ENCODE measurements at regions not wholly inside any gene's neighbourhood (a gene's known extent, or its start where the extent isn't known, plus 50 kb on each side); places are given as distances from the start of the nearest gene placed in this dataset.

DNA sequence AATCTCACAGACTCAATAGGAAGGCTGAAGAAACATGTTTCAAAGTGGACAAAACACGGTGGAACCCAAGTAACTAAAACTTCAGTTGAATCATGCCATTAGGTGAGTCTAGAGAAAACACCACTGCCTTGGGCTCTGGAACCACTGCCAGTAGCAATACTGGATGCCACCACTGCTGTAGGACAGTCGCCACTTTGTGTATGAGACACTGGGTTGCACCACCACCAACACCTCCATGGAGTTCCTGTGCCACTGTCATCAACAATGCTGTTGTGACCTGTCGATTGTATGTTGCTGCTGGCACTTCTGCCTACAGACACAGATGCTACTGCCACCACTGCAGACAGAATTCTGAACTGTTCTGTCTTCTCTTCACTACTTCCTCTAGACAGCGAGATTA is 686.7 kb downstream of the METTL4 start:
- no peak for DNase-seq

DNA sequence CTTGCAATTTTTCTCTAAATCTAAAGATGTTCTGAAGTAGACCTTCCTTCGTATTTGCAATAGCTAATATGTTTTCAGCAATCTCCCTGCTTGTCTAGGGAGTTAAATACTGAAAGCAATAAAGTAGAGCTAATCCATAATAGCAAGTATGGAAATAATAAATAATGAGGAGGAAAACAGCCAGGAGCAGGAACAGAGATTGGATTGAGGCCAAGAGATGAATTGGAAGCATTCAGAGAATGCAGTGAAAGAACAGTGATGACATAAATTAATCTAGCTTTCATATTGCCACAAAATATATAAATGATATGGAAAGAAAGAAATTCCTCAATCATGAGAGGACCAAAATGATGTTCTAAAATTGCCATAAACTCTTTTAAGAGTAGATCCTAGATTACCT is 679.7 kb downstream of the METTL4 start:
- no peak for DNase-seq

DNA sequence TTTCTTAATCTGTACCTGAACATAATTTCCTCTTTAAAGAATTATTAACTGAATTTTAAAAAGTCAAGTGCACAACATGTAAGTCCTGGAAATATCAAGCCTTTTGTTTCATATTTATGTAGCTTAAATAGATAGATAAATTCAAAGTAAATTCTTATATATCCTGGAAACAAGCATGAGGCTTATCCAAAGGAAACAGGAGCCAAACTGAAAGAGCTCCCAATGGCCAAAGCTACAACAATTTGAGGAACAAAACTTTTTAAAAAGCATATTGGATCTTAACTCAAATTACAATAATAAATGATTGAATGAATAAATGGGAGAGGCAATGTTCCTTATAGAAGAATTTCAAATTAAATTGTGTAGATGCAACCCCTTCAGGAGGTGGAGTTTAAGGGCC is 679.1 kb downstream of the METTL4 start:
- DNase-seq, result no peak

DNA sequence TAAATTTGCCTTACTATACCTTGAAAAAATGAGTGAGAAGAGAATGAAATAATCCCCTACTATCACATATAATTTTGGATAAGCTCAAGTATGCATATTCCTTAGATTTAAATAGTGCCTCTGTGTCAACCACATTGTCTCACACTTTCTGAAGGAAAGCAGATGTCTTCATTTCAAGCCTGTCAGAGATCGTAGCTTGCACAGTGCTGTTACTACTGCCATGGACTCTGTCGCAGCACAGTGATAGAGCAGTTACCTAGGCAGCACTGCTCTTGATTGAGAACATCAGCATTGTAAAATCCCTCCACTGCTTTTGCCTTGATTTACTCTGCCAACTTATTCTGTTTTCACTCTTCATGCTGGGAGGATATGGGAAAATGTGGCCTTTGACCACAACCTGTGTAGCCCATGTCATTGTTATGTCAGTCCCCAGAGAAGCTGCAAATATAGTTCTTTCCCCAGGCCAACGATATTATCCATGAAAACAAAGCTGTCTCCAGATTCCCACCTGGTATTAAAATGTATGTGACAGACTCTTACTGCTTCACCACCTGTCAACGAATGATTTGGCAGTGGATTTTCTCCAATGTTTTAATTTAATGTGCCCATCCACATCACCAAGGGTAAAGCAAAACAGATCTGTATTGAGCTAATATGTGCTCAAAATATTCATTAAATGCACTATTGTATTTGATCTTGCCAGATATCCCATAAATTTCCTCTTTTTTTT is 675.7 kb downstream of the METTL4 start:
- no peak for DNase-seq

DNA sequence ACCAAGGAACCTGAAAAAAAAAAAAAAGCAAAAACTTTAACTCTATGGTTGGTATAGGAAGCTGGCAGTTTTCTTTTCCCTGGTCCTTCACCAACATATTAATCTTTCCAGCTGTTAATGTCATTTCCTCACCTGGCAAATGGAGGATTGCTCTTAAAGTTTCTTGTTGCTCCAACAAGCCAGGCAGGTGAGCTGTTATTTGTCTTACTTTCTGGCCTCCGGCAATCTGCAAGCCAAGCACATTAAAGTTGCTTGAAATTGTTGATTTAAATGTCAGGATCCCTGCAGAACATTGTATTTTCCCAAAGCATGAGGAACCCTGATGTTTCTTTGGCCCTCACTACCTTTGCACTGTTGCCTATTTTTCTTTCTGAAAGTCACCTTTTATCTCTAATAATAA is 664.9 kb downstream of the METTL4 start:
- no peak for DNase-seq

DNA sequence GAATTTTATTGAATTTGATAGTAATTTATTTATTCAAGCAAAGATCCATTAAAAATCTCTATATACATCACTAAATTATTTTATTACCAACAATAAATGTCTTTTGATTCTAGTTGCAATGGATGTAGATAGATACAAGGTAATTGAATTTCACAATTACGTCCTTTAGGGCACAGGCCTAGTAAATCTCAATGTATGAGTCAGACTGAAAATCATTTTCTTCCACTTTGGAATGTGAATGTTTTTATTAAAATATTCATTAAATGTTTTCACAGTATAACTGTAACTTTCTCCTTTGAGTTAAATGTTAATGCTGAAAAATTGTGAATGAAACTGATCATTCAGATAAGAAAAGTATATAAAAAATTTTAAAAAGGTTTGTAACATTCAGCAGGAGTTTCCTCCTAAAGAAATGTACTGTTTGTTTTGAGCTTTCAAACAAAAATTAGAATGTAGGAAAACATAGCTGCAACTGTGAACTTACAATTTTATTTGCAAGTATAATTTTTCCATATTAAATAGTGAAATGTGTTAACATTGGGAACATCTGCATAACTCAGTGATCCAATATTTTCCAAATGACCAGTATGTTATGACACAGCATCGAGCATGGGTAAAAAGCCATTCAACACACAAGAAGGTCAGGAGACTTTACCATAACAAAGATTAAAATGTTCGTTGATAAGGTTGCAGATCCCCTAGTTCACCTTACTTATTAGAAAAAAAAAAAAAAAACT is 663.7 kb downstream of the METTL4 start:
- DNase-seq, result no peak

DNA sequence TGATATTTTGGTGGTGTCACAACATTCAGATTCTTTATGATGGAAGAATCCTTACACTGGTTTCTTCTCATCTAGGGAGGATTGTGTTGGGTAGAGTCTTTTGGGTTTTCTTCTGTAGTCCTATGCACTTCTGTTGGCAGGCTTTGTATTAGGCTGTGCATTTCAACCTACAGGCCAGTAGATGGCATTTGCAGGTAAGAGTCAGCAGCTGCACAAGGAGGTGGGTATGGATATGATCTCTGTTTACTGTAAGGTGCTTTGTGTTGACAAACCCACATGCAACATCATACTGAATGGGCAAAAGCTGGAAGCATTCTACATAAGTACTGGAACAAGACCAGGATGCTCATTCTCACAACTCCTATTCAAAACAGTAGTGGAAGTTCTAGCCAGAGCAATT is 656.8 kb downstream of the METTL4 start:
- DNase-seq, result no peak

DNA sequence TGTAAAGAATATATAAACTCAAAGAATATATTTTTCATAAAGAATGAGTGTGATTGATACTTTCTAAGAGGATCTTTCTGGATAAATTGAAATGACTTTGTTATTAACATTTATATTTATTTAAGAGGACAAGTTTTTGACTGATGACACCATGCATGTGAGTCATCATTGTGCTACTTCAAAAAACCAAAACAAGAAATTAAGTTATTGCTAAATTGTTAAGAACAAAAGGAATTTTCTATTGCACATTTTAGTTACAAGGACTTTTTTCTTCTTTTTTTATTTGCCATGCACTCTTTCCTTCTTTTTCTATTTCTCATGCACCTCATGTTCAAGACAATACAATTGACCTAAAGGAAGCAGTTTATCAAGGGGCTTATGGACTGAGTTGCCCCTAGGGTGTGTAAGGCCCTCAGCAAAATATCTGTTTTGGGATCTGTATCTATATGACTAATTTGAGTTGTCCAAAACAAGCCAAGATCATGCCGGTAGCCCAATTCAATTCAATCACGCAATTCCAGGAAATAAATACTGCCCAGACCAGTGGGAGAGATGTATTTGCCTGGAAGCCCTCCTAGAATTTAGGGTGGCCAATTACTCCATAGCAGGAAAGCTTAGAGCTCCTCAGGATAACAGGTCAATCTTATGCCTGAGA is 654.3 kb downstream of the METTL4 start:
- no peak for DNase-seq

DNA sequence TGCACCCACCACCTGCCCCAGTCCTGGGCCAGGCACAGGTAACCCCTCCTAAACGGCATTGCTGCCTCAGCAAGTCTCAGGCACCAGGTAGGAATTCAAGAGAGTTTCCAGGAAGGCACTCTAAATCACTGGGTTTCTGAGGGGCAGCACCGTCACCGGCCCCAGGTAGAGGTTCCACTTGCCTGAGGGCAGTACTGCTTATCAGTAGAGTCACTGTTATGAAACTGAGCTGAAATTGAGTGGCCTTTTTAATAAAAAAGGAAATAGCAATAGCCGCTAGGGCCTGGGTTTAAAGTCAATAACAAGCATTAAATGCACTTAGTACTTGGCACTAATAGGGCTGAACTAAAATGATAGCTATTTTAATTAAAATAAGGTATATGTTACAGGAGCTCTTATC is 653.7 kb downstream of the METTL4 start:
- DNase-seq, result no peak

DNA sequence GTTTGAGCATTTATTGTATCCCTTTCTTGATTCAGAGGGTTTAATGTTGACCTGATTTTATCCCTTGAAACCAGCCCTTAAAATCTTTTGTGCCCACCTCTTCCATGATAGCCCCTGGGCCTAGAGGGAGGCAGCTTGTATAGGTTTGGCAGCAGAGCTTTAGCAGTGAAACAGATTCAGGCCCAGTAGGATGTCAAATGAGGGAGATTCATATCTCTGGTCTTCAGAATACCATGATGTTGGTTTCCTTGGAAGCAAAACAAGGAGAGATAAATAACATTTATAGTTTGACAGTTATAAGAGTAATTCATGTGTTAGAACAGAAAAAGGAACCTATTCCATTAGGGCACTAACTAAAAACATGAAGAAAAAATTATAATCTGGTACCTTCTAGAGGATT is 649.2 kb downstream of the METTL4 start:
- no peak for DNase-seq

DNA sequence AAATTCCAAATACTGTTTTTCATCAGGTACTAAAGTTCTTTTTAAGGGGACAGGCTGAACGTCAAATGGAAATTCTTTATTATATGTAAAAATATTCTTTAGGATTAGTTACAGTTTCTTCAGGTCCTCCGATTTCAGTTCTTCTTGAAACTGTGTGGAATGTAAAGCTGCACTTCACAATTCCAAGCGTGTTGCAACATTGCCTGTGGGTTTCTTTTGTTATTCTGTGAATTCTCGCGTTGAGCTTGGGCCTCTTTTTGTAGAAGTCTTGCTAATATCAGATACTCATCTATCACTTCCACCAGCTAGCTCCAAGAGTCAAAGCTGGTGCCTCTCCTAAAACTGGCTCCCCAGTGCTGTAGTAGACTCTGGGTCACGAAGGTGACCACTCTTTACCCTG is 642.6 kb downstream of the METTL4 start:
- no peak for DNase-seq

DNA sequence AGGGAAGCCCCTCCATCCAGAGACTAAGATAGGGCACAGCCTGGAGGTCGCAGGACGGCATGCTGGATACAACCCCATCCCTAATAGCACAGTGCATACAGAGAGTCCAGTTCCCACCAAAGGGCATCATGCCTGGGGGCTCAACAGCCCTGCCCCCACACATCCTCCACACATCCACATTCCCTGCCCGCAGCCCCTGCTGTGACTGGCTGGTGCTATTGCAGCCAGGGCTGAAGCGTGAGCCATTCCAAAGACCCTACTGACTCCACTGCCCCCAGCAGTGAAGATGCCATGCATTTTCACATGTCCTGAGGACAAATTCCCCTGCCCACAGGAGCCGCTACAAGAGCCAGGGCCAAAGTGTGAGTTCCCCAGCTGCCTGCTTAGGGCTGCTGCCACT is 641.6 kb downstream of the METTL4 start:
- no peak for DNase-seq

DNA sequence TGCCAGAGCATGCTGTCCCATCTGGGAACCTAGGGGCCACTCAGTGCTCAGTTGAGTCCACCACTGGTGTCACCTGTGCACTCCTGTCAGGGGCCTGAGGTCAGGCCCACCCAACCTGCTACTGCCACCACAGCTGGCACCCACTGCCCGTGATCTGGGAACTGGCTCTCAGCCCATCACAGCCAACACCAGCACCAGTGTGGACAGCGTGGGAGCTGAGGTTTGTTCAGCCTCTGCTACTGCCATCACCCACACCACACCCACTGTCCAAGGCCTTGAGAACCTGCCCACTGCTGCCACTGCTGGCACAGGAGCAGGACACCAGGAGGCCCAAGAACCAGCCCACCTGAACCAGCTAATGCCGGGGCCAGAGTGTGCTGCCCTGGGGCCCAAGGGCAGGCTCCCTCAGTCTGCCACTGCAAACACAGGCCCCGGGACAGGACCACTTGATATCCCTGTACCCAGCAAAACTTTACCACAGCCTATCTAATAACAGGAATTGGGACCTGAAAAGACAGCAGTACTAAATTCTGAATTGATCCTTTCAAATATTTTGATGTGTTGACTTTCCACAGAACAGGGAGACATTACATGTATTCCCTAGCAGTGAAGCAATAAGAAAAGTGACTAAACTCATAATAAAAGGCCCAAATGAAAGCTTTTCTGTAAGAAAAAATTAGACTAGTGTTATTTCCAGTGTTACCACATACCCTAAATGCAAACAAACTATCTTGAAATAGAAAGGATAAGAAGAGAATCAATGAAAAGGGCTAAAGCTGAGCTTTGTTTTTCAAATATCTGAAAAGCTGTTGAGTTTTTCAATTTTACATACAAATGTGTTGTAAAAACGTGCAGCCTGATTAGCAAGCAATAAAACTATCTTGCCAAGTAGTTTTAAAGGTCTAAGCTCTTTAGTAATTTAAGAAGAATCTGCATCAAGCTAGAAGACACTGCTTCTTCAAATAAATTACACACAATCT is 640.7 kb downstream of the METTL4 start:
- DNase-seq, result no peak

DNA sequence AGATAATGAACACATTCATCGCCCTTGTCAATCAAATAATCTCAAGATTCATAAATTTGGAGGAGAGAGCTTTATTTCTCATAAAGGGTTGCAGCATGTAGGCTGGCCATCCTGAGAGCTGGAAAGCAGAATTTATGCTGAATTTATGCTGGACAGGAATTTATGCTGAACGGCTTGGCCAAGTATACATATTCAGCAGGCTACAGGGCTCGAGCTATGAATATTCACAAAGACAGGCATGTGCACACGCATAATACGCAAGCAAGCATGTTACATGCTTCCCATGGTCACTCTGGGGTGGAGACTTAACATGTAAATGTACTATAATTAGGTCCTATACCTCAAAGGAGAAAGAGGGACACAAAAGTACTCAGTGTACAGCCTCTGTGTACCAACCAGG is 618.8 kb downstream of the METTL4 start:
- DNase-seq, result no peak

DNA sequence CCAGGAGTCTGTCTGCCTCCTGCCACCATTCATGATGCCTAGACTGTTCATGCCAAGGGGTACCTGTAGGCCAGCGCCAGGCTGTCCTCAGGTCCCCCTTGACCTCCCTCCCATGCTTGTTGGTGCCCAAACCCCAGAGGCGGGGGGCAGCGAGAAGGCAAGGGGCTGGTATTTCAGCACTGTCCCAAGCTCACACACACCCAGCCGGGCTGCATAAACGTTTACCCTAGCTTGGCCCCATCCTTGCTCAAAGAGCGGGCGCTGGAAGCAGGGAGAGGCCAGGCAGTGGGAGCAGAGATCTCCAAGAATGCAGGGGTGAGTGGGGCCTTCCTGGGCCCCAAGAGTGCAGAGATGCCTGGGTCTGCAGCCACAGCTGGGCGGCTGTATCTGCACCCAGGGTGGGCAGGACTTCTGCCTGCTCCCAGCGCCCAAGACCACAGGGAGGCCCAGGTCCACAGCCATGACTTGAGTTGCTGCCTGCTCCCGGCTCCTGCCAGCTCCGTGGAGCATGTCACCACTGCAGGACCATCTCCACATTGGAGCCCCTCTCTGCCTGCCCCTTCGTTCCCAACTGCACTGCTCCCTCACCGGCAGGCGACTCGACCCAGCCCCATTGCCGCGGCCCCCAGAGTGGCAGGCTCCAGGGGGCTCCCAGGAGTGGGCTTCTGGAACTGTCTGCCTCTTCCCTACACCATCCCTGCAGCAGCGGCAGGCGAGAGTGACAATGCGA is 616.6 kb downstream of the METTL4 start:
- DNase-seq, result no peak

DNA sequence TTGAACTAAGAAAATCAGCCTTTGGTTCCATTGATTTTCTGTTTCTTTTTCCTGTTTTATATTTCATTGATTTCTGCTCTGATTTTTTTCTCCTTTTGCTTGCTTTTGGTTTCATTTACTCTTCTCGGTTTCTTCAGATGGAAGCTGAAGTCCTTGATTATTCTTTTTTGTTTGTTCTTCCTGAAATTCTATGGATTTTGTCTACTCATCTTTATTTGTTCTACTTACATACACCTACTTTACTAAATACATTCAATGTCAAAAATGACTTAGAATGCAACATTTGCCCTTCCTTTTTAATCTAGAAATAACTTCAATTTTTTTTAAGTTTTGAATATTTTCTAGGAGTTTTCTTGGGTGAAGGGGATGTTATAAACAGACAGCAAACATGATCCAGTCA is 612.5 kb downstream of the METTL4 start:
- DNase-seq, result no peak

DNA sequence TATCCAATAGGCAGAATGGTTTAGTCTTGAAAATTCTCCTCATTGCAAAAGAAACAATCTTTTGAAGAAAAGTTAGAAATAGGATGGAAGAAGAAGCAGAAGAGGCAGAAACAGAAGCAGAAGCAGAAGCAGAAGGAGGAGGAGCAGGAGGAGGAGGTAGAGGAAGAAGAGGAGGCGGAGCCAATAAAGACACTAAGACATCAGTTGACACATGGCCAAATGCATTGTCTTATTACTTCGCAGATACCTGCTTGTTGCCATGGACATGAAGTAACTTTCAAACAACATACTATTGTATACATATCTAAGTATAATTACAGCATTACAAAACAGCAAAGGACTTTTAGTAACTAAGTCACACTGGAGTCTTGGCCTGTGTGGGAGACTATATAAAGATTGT is 606.3 kb downstream of the METTL4 start:
- DNase-seq, result no peak

DNA sequence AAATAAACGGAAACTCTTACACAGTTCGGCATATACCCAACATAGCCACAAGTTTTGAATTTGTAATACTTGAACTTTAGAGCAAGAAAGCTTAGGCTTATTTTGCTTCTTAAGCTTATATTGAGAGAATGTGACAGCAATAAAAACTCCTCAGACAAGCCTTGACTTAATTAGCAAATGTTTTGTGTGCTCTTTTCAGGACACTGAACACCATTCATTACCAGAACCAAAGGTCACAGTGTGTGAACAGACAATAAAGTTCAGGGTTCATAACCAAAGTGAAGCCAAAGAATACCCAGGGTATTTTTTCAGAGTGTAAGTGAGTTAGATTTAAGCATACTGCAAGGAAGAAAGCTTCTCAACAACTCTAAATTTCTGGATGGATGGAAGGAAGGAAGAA is 605.8 kb downstream of the METTL4 start:
- DNase-seq, result no peak

DNA sequence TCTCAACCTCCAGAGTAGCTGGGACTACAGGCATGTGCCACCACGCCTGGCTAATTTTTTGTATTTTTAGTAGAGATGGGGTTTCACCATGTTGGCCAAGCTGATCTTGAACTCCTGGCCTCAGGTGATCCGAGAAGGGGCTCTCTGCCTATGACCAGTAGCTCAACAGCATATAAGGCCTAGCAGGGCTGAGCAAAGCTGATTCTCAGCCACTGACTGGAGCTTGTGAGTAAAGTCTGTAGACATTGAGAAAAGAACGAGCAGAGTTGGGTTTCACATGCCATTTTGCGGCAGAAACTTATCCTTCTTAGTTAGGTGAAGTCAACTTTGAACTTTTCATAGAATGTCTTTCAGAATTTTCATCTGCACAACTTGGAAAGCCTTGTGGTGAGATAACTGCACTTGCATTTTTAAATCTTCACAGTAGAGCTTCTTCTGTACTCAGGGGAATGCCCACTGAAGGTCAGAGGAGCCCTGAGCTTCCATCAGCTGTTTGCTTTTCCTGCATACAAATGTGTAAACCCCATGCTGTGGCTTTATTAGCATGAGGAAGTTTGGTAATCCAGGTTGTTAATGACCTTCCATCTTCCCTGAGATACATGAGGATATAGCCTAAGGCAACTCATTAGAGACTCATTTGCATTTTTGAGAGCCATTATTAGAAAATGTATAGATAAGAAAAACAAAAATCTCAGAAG is 602.4 kb downstream of the METTL4 start:
- no peak for DNase-seq

DNA sequence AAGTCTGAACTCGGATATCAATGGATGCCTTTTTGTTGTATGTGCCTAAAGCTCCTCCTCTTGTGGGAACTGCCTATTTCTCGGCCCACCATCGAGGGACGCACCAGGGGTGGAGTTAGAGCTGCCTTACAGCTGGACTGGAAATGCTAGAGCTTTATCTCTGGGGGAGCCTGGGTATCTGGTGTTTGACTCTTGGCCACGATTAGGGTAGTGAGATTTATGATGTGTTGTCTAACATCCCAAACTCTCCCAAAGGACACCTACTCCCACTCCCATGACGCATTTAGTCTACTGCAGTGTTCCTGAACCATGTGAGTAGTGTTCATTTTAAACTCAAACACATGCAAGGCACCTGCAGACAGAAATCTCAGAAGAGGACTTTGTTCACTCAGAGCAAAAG is 594.8 kb downstream of the METTL4 start:
- DNase-seq, result no peak

DNA sequence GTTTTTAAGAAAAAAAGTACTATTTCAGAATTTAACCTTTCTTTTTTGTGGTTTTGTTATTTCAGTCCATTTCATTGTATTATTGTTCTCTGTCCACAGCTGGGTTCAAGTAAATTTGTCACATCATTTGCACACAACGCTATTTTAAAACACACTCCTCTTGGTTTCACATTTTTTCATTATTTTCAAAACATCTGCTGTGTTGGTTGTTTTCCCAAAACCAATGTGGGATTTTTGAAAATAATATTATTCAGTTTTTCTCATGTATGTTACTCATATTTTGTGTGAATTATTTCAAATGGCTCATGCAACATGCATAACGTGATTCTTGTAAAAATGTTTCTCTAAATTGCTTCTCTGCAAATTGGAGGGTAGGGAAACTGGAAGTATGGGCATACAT is 589.2 kb downstream of the METTL4 start:
- DNase-seq, result no peak
